ENCODE measurements at regions not wholly inside any gene's neighbourhood (a gene's known extent, or its start where the extent isn't known, plus 50 kb on each side); places are given as distances from the start of the nearest gene placed in this dataset.

- Histone ChIP-seq H3K4me1 (ENCODE audit: control insufficient read depth, insufficient read depth, low read length) (no peaks in the 10 kb centered on the region), H3K18ac (ENCODE audit: low read depth, low read length) (no peak overlapping the region), H3K9me1 (ENCODE audit: insufficient read depth, low read length) (no peaks in the 10 kb centered on the region), H2AK5ac (ENCODE audit: low read depth, low read length) (no peak overlapping the region), H3K56ac (ENCODE audit: extremely low read depth, insufficient read depth, low read length) (no peak overlapping the region), H3K4ac (ENCODE audit: low read depth, low read length) (no peak overlapping the region), H4K91ac (ENCODE audit: insufficient read depth, low read depth, low read length) (no peak overlapping the region), H3K9ac (ENCODE audit: low read depth, low read length) (no peak overlapping the region), H2BK20ac (ENCODE audit: low read depth, low read length) (no peak overlapping the region), H2BK15ac (ENCODE audit: low read depth, low read length) (no peak overlapping the region), H3K36me3 (ENCODE audit: control insufficient read depth, insufficient read depth, low read length) (no peaks in the 10 kb centered on the region), H3K14ac (replicated peaks; ENCODE audit: low read depth, low read length) (no peak overlapping the region), H2AFZ (replicated peaks; ENCODE audit: low read length, poor library complexity) (no peak overlapping the region), H2AK9ac (replicated peaks; ENCODE audit: low read depth, low read length, poor library complexity) (no peak overlapping the region), H3K9me3 (ENCODE audit: control insufficient read depth, insufficient read depth, low read length) (peaks cover 17% of the 10 kb centered on the region), H3K4me2 (ENCODE audit: low read depth, low read length) (no peak overlapping the region), H2BK5ac (ENCODE audit: low read depth, low read length, poor library complexity, severe bottlenecking) (no peak overlapping the region), H2BK120ac (ENCODE audit: low read depth, low read length) (no peak overlapping the region), H3K4me3 (ENCODE audit: insufficient read depth, low read depth, low read length) (no peak overlapping the region), H4K20me1 (ENCODE audit: insufficient read depth, low read length) (no peaks in the 10 kb centered on the region), H3K27me3 (ENCODE audit: control insufficient read depth, insufficient read depth, low read length) (no peaks in the 10 kb centered on the region), H3K23ac (ENCODE audit: low read depth, low read length) (no peak overlapping the region), H4K5ac (ENCODE audit: low read depth, low read length) (no peak overlapping the region), H4K8ac (ENCODE audit: low read depth in 2 of 2, low read length in 2 of 2) (no peak overlapping the region), H3K27ac (ENCODE audit: insufficient read depth, low read length) (no peak overlapping the region), H3K79me1 (ENCODE audit: low read depth in 1 of 2, low read length in 2 of 2) (no peaks in the 10 kb centered on the region)
- ChIA-PET POLR2A (ENCODE audit: unreplicated experiment) (no interaction called here), CTCF (no interaction called here)
- ATAC-seq (ENCODE audit: low read depth) (no peak), DNase-seq (no peak)
- in situ Hi-C loops (cut with MboI; ENCODE audit: low sequenced_read_pairs) (no loop called here), dilution Hi-C loops (cut with HindIII; ENCODE audit: low sequenced_read_pairs, unreplicated experiment) (no loop called here), intact Hi-C loops (cut with micrococcal nuclease) (no loop called here)
- BruUV-seq (replicated peaks) = no TSS peak
- no peak for TF ChIP-seq ELK1 (IDR thresholded peaks at IDR 0.05; ENCODE audit: borderline replicate concordance, low read depth, low read length)
- TF ChIP-seq MAFK (IDR thresholded peaks at IDR 0.05; ENCODE audit: low read depth, low read length) = no peak
- TF ChIP-seq RFX5 (IDR thresholded peaks at IDR 0.05; ENCODE audit: low read depth, low read length) = no peak
- no peak for TF ChIP-seq FOS (IDR thresholded peaks at IDR 0.05; ENCODE audit: low read depth, low read length)
- TF ChIP-seq BHLHE40 (IDR thresholded peaks at IDR 0.05; ENCODE audit: low read depth, low read length) = no peak
- 31% methylated on average over 3 of the region's 11 CpGs; no CpG with 5 or more reads in 1 of the 2 experiments for WGBS, 2 experiments (ENCODE audit: extremely low coverage in 2 of 2, insufficient read length in 1 of 2)
Measured at GRCh38 chr6:165184192-165184979, 125.0 kb downstream of the C6orf118 start.

Data from IMR-90 (cell line).